Small intestine (tissue), 7 donors: ENCODE measurements at regions not wholly inside any gene's neighbourhood (a gene's known extent, or its start where the extent isn't known, plus 50 kb on each side); places are given as distances from the start of the nearest gene placed in this dataset.

ENCODE experiments used
- DNase-seq, 2 donors: peaks; one replicate each; pipeline versions ENCODE4 v3.0.0 to v3.0.0-alpha.2; 2013
- FAIRE-seq: peaks from 2 replicates; lab custom pipeline; 2012; peaks lifted over from hg19 to GRCh38; lab: Jason Lieb, UNC
- H3K27ac ChIP-seq, 3 donors: one replicate each; pipeline ENCODE4 v1.5.1; 2013; ENCODE audit warnings: low read length in 2 of 3, mild to moderate bottlenecking in 2 of 3, control low read depth in 1 of 3, inconsistent platforms in 1 of 3, low read depth in 1 of 3, moderate library complexity in 1 of 3
- H3K27me3 ChIP-seq, 3 donors: one replicate each; pipeline ENCODE4 v1.6.1; 2013; ENCODE audit warnings: low read length in 3 of 3, inconsistent platforms in 1 of 3; ENCODE audit not compliant: control insufficient read depth in 3 of 3, insufficient read depth in 3 of 3
- H3K36me3 ChIP-seq, 3 donors: one replicate each; pipeline ENCODE4 v1.6.1; 2013; ENCODE audit warnings: low read length in 3 of 3, inconsistent platforms in 1 of 3, low read depth in 1 of 3, mild to moderate bottlenecking in 1 of 3, moderate library complexity in 1 of 3; ENCODE audit not compliant: control insufficient read depth in 3 of 3, insufficient read depth in 2 of 3
- H3K4me1 ChIP-seq, 3 donors: one replicate each; pipeline ENCODE4 v1.6.1; 2013; ENCODE audit warnings: low read length in 2 of 3, inconsistent platforms in 1 of 3, low read depth in 1 of 3, mild to moderate bottlenecking in 1 of 3, moderate library complexity in 1 of 3; ENCODE audit not compliant: control insufficient read depth in 3 of 3, insufficient read depth in 2 of 3
- H3K4me3 ChIP-seq, 3 donors: one replicate each; pipeline ENCODE4 v1.5.1; 2013; ENCODE audit warnings: low read length in 3 of 3, control low read depth in 1 of 3, inconsistent platforms in 1 of 3, low read depth in 1 of 3, mild to moderate bottlenecking in 1 of 3, moderate library complexity in 1 of 3
- H3K9me3 ChIP-seq, 2 donors: one replicate each; pipeline ENCODE4 v1.6.1; 2013; ENCODE audit warnings: low read depth in 1 of 2, low read length in 1 of 2; ENCODE audit not compliant: control insufficient read depth in 2 of 2, insufficient read depth in 1 of 2
- WGBS, 3 donors: extraction: QIAGEN DNeasy Blood & Tissue Kit; methylation state at CpG; one replicate each; pipeline ENCODE4 v1.1.7; 2013; 5-methylcytosine and 5-hydroxymethylcytosine counted together
- donor health status: healthy with polysubstance abuse.
- donor health status: control.
- donor health status: control.
- donor health status: Bipolar disorder and iron deficiency.
- donor health status: healthy.

DNA sequence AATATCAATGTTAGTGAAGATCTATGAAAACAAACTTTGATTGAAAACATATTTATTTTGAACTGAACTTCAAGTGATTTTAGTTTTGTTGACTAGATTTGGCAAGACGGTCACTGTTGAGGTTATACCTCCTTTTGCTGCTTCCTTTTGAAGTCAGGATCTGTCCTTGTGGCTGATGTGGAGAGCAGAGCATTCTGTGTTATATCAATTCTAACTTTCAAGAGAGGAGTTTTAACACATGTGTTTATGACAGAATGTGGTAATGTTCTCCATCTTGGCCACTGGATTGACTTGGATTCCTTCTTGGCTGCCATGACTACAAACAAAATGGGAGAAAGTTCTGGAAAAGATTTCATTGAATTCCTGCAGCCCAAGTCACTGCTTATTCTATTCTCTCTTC, 104.0 kb upstream of the ACTBL2 start:
- Histone ChIP-seq H3K4me1 (no peaks in the 10 kb centered on the region), H3K4me3 (no peak overlapping the region), H3K27me3 (no peaks in the 10 kb centered on the region), H3K36me3 (no peaks in the 10 kb centered on the region), H3K9me3 (no peaks in the 10 kb centered on the region), H3K27ac (no peak overlapping the region)
- DNase-seq (no peak), FAIRE-seq (no peak)
- WGBS, 3 donors: 73 to 94% (median 86%) methylated on average over 1 of the region's 1 CpG

DNA sequence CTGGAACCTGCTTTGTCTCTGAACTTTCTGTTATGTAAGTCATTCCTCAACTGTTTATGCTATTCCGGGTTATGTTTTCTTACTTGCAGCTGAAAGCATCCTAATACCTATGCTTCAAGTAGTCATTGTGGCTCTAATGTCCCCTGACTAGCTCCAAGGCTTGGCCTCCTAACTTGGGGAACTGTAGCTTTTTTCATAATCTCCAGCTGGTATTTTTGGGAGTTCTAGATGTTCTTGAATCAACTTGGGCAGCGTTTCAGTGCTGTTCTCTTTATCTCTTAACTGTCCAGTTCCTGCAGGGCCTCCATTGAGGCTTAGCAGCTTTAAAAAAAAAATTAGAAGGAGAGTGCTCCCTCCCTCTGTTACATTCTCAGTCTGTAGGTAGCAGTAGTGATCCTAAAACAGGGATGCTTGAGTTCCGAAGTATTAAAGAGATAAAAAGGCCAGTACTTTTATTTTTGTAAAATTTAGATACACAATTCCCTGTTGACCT, 100.0 kb upstream of the ACTBL2 start:
- Histone ChIP-seq H3K4me1 (no peaks in the 10 kb centered on the region), H3K27me3 (no peaks in the 10 kb centered on the region), H3K4me3 (no peak overlapping the region), H3K36me3 (no peaks in the 10 kb centered on the region), H3K27ac (no peak overlapping the region), H3K9me3 (no peaks in the 10 kb centered on the region)
- FAIRE-seq: no peak
- WGBS, 3 donors: 70 to 82% (median 71%) methylated on average over 3 of the region's 3 CpGs
- no peak for DNase-seq

DNA sequence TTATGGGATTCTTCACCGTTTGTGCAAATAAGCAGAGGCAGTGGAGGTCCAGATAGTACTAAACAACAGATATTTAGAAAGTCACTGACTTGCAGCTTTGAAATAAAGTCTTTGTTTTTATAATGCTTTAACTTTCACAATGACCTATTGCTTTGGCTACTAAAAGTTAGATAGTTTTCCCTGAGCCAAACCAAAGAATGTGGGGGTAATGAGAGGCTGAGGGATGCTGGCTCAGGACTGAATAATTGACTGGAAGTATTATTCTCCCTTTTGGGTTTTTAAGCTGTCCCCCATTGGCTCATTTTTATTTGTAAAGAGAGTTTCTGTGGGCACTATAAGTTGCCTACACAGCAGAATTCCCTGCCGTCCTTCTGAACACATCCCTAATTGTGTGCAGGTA, 99.2 kb upstream of the ACTBL2 start:
- Histone ChIP-seq H3K9me3 (no peaks in the 10 kb centered on the region), H3K36me3 (no peaks in the 10 kb centered on the region), H3K4me3 (no peak overlapping the region), H3K27me3 (no peaks in the 10 kb centered on the region), H3K4me1 (no peaks in the 10 kb centered on the region), H3K27ac (no peak overlapping the region)
- FAIRE-seq (no peak), DNase-seq (no peak)
- WGBS, 3 donors: 76 to 84% (median 82%) methylated on average over 2 of the region's 2 CpGs

DNA sequence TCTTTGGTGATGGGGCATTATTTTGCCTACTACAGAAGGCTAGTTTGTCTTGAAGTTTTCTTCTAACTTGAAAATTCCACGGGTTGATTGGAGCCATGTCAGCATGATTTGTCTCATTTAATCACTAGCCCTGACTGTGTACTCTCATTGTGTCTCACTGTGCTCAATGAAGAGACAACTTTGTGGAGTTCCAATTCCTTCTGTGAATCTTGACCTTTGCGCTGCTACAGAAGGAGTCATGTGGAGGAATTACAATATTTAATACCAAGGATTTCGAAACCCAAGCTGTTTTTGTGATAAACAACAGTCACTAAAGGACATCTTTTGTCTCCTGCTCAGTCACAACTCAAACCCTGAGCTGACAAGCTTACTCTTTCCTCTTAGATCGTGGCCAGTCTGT, 98.6 kb upstream of the ACTBL2 start:
- FAIRE-seq: no peak

DNA sequence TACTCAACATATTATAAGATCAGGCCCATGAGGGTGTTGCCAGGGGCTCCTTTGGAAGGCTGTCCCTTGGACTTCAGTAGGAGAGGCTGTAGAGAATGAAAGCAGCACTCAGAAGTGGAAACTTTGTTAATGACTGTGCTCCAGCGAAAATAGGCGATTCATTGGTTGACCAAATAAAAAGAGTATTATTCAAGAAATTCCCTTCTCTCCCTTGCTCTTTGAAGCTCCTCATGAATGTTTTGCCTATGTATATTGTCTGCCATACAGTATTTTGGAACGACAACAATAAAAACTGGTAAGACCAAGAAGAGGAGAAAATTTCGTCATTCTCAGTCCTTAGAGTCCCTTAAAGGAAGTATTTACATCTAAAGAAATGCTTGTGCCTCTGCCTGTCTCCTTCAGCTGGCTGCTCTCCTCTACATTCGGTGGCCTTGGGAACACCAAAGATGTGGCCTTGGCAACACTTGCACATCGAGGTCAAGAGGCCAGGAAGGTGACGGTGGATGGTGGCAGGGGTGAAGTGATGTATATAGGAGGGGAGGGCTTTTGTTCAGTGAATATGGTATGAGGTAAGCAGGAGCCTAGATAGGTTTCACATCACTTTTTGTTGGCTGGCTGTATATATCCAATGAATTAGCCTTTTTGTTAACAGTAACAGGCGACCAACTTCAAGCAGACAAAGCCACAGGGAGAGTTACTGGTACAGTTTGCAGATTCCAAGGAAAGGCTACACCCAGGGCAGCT, 95.0 kb upstream of the ACTBL2 start:
- no peak overlapping the region for H3K4me3 ChIP-seq
- no peaks in the 10 kb centered on the region for H3K36me3 ChIP-seq
- H3K4me1 ChIP-seq: no peaks in the 10 kb centered on the region
- WGBS, 3 donors: 72 to 82% (median 82%) methylated on average over 8 of the region's 8 CpGs
- H3K27ac ChIP-seq: no peak overlapping the region
- no peaks in the 10 kb centered on the region for H3K27me3 ChIP-seq
- DNase-seq (no peak), FAIRE-seq (no peak)
- H3K9me3 ChIP-seq: no peaks in the 10 kb centered on the region

More for the DNA sequence above, 98.6 kb upstream of the ACTBL2 start:
- no peaks in the 10 kb centered on the region for H3K4me1 ChIP-seq
- H3K36me3 ChIP-seq: no peaks in the 10 kb centered on the region
- 66 to 80% (median 73%) methylated on average over 4 of the region's 4 CpGs for WGBS, 3 donors
- H3K9me3 ChIP-seq: no peaks in the 10 kb centered on the region
- H3K4me3 ChIP-seq: no peak overlapping the region
- H3K27me3 ChIP-seq: no peaks in the 10 kb centered on the region
- H3K27ac ChIP-seq: no peak overlapping the region
- DNase-seq: no peak

DNA sequence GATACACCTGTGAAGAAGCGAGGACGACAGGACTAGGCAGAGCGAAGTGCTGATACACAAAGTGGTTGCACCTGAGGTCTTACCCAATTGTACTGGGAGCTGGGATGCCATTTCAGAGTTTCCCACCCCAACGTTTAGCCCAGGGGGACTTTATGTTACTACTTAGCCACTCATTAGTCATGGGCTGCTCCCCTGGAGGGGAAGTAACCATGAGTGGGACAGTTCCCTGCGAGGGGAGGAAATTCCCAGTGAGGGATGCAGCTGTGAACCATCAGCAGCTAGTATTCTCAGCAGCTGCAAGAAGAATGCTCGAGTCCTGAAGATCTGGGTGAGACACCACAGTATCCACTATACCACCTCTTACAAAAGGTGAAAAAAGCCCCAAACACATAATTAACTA, 93.7 kb upstream of the ACTBL2 start:
- FAIRE-seq: no peak

DNA sequence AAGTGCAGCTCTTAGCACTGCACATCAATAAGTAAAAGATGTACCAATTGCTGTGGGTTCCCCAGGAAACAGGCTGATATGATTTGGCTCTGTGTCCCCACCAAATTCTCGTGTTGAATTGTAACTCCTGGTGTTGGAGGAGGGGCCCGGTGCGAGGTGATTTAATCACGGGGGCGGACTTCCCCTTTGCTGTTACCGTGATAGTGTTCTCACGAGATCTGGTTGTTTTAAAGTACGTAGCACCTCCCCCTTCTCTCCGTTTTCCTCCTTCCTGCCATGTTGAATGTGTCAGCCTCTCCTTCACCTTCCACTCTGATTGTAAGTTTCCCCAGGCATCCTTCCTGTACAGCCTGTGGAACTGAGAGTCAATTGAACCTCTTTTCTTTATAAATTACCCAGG, 93.2 kb upstream of the ACTBL2 start:
- DNase-seq: no peak
- no peaks in the 10 kb centered on the region for H3K4me1 ChIP-seq
- H3K36me3 ChIP-seq: no peaks in the 10 kb centered on the region
- no peak overlapping the region for H3K27ac ChIP-seq
- no peak overlapping the region for H3K4me3 ChIP-seq
- WGBS, 3 donors: 70 to 75% (median 75%) methylated on average over 9 of the region's 9 CpGs
- H3K9me3 ChIP-seq: no peaks in the 10 kb centered on the region
- H3K27me3 ChIP-seq: no peaks in the 10 kb centered on the region
- no peak for FAIRE-seq

More for the DNA sequence above, 93.7 kb upstream of the ACTBL2 start:
- no peak overlapping the region for H3K27ac ChIP-seq
- no peaks in the 10 kb centered on the region for H3K9me3 ChIP-seq
- no peaks in the 10 kb centered on the region for H3K4me1 ChIP-seq
- WGBS, 3 donors: 80 to 84% (median 80%) methylated on average over 6 of the region's 6 CpGs
- H3K4me3 ChIP-seq: no peak overlapping the region
- DNase-seq: no peak
- H3K27me3 ChIP-seq: no peaks in the 10 kb centered on the region
- H3K36me3 ChIP-seq: no peaks in the 10 kb centered on the region

DNA sequence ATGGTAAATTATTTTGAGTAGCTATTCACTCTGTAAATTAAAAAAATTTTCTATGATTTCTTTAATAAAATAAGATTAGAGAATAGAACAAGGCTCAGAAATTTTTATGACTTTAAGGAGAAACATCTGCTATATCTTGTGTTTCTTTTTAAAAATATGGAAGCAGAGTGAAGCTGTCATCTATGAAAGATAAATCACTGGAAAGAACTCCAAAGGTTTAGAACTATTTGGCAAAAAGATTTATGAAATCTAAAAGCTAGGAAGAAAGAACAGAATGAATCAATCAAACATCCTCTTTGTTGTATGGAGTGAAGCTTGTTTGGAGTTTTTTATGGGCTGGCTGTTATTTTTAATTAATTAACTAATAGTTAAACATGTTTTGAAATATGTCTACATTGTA, 89.8 kb upstream of the ACTBL2 start:
- H3K27ac ChIP-seq: no peak overlapping the region
- no peak for FAIRE-seq

DNA sequence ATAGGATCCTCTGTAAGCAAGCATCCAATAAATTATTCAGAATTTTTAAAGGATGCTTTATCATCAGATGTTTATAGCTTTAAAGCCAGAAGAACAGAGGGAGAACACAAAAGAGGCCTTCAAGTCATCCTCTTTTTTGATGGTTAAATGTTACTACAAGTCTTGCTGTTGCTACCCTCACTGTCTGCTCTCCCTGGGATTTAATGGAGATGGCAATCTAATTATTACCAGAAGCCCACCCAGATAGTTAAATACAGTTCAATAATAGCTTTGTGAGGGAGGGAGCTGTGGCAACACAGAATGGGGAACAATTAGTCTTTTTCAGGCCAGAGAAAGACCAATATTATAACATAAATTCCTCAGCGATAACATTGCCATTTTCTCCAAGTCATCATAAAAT, 87.0 kb upstream of the ACTBL2 start:
- Histone ChIP-seq H3K4me3 (no peak overlapping the region), H3K4me1 (no peaks in the 10 kb centered on the region), H3K27me3 (no peaks in the 10 kb centered on the region), H3K36me3 (no peaks in the 10 kb centered on the region), H3K27ac (no peak overlapping the region), H3K9me3 (no peaks in the 10 kb centered on the region)
- no peak for FAIRE-seq
- no peak for DNase-seq
- 56 to 92% (median 78%) methylated on average over 1 of the region's 1 CpG for WGBS, 3 donors

More for the DNA sequence above, 89.8 kb upstream of the ACTBL2 start:
- Histone ChIP-seq H3K4me3 (no peak overlapping the region), H3K36me3 (no peaks in the 10 kb centered on the region), H3K4me1 (no peaks in the 10 kb centered on the region), H3K27me3 (no peaks in the 10 kb centered on the region), H3K9me3 (no peaks in the 10 kb centered on the region)
- no peak for DNase-seq
